Neural progenitor cell (in vitro differentiated cells): ENCODE measurements at regions not wholly inside any gene's neighbourhood (a gene's known extent, or its start where the extent isn't known, plus 50 kb on each side); places are given as distances from the start of the nearest gene placed in this dataset.

ENCODE experiments used
- EZH2 ChIP-seq: fragments of 200-600 bp; sonication (generic); IDR thresholded peaks from 2 replicates; pipeline ENCODE4 v1.6.1; 2017; ENCODE audit warnings: antibody characterized with exemption, mild to moderate bottlenecking, moderate library complexity
- TF ChIP-seq, protein P1 (sequence below): fragments of 200-600 bp; sonication (generic); IDR thresholded peaks from 2 replicates; pipeline ENCODE4 v1.5.1; 2017; ENCODE audit warnings: antibody characterized with exemption, mild to moderate bottlenecking

- TF ChIP-seq, protein P1, sequence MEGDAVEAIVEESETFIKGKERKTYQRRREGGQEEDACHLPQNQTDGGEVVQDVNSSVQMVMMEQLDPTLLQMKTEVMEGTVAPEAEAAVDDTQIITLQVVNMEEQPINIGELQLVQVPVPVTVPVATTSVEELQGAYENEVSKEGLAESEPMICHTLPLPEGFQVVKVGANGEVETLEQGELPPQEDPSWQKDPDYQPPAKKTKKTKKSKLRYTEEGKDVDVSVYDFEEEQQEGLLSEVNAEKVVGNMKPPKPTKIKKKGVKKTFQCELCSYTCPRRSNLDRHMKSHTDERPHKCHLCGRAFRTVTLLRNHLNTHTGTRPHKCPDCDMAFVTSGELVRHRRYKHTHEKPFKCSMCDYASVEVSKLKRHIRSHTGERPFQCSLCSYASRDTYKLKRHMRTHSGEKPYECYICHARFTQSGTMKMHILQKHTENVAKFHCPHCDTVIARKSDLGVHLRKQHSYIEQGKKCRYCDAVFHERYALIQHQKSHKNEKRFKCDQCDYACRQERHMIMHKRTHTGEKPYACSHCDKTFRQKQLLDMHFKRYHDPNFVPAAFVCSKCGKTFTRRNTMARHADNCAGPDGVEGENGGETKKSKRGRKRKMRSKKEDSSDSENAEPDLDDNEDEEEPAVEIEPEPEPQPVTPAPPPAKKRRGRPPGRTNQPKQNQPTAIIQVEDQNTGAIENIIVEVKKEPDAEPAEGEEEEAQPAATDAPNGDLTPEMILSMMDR, result peak; percentile 72
- TF ChIP-seq EZH2, result no peak
These were observed 125.2 kb upstream of the PTBP2 start for GRCh38 chr1:96596226-96596922.
